ENCODE measurements at regions not wholly inside any gene's neighbourhood (a gene's known extent, or its start where the extent isn't known, plus 50 kb on each side); places are given as distances from the start of the nearest gene placed in this dataset.

GRCh38 chr16:5502944-5503343 is 405.3 kb upstream of the EEF2KMT start:
- TF ChIP-seq CTCF (IDR thresholded peaks at IDR 0.05) (no peak), POLR2AphosphoS5 (IDR thresholded peaks at IDR 0.05) (no peak), POLR2A (IDR thresholded peaks at IDR 0.05) (no peak)

Data from transverse colon (tissue), 4 donors.